Naive thymus-derived CD4-positive, alpha-beta T cell (primary cell): ENCODE measurements at regions not wholly inside any gene's neighbourhood (a gene's known extent, or its start where the extent isn't known, plus 50 kb on each side); places are given as distances from the start of the nearest gene placed in this dataset.

ENCODE experiments used
- ATAC-seq: fragments of 150-1000 bp; cut with Tn5 transposase; 2 replicates; pipeline ENCODE4 v1.10.0; 2021; ENCODE audit warnings: mild to moderate bottlenecking, moderate library complexity
- CTCF ChIA-PET: fragments of 350-600 bp; sonication (Branson Sonifier 250); formaldehyde crosslinking; loops from one replicate; lab custom pipeline; 2021; ENCODE audit warnings: antibody characterized with exemption; lab: Charles Lee
- POLR2A ChIA-PET: fragments of 350-600 bp; sonication (Branson Sonifier 250); formaldehyde crosslinking; loops from one replicate; lab custom pipeline; 2021; ENCODE audit warnings: antibody characterized with exemption, inconsistent platforms; lab: Charles Lee
- DNase-seq, 9 donors: peaks; one replicate each; pipeline versions ENCODE4 v3.0.0 to v3.0.0-alpha.2; 2020 to 2022; ENCODE audit warnings: mixed read lengths in 1 of 9
- H3K27ac ChIP-seq: one replicate; pipeline ENCODE4 v1.7.0; 2013; ENCODE audit warnings: mild to moderate bottlenecking, low read depth, low read length, moderate library complexity
- H3K27me3 ChIP-seq, 2 donors: one replicate each; pipeline ENCODE4 v1.7.0; 2013; ENCODE audit warnings: low read length in 2 of 2, mild to moderate bottlenecking in 2 of 2, moderate library complexity in 2 of 2; ENCODE audit not compliant: control insufficient read depth in 2 of 2, insufficient read depth in 2 of 2
- H3K36me3 ChIP-seq, 3 experiments: 1 replicate in 2 of 3; 2 replicates in 1 of 3; pipeline ENCODE4 v1.7.0; 2013; ENCODE audit warnings: low read length in 3 of 3, mild to moderate bottlenecking in 3 of 3, moderate library complexity in 1 of 3; ENCODE audit not compliant: insufficient read depth in 3 of 3, control insufficient read depth in 2 of 3
- H3K4me1 ChIP-seq, 2 donors: one replicate each; pipeline ENCODE4 v1.7.0; 2013; ENCODE audit warnings: low read length in 2 of 2, mild to moderate bottlenecking in 2 of 2, moderate library complexity in 1 of 2; ENCODE audit not compliant: control insufficient read depth in 2 of 2, insufficient read depth in 2 of 2
- H3K4me3 ChIP-seq: 2 replicates; pipeline ENCODE4 v1.7.0; 2013; ENCODE audit warnings: mild to moderate bottlenecking, low read length
- H3K9me3 ChIP-seq, 3 experiments: 1 replicate in 2 of 3; 2 replicates in 1 of 3; pipeline ENCODE4 v1.7.0; 2013; ENCODE audit warnings: low read length in 3 of 3; ENCODE audit not compliant: control insufficient read depth in 2 of 3
- H3K27ac Mint-ChIP-seq, 9 donors: one replicate each; pipeline ENCODE4 v1.8.0; 2020 to 2022; ENCODE audit warnings: mixed read lengths in 9 of 9, mild to moderate bottlenecking in 8 of 9, moderate library complexity in 5 of 9, inconsistent platforms in 2 of 9
- H3K27me3 Mint-ChIP-seq, 5 donors: one replicate each; pipeline ENCODE4 v1.8.0; 2021 to 2022; ENCODE audit warnings: mixed read lengths in 5 of 5, mild to moderate bottlenecking in 1 of 5
- H3K36me3 Mint-ChIP-seq, 5 donors: one replicate each; pipeline ENCODE4 v1.8.0; 2020 to 2022; ENCODE audit warnings: mixed read lengths in 5 of 5, mild to moderate bottlenecking in 3 of 5, inconsistent platforms in 1 of 5
- H3K4me1 Mint-ChIP-seq, 7 donors: one replicate each; pipeline ENCODE4 v1.8.0; 2020 to 2022; ENCODE audit warnings: mixed read lengths in 7 of 7, mild to moderate bottlenecking in 3 of 7, inconsistent platforms in 1 of 7
- H3K4me3 Mint-ChIP-seq, 10 donors: one replicate each; pipeline ENCODE4 v1.8.0; 2020 to 2022; ENCODE audit warnings: mild to moderate bottlenecking in 10 of 10, mixed read lengths in 10 of 10, moderate library complexity in 6 of 10, inconsistent platforms in 2 of 10
- H3K9me3 Mint-ChIP-seq, 11 donors: one replicate each; pipeline ENCODE4 v1.8.0; 2020 to 2022; ENCODE audit warnings: mixed read lengths in 11 of 11, mild to moderate bottlenecking in 4 of 11, inconsistent platforms in 1 of 11, moderate library complexity in 1 of 11
- intact Hi-C, 2 donors: fragments of 100-400 bp; cut with micrococcal nuclease; formaldehyde crosslinking; loops; one replicate each; pipeline ENCODE4 v1.15.1; 2023

DNA sequence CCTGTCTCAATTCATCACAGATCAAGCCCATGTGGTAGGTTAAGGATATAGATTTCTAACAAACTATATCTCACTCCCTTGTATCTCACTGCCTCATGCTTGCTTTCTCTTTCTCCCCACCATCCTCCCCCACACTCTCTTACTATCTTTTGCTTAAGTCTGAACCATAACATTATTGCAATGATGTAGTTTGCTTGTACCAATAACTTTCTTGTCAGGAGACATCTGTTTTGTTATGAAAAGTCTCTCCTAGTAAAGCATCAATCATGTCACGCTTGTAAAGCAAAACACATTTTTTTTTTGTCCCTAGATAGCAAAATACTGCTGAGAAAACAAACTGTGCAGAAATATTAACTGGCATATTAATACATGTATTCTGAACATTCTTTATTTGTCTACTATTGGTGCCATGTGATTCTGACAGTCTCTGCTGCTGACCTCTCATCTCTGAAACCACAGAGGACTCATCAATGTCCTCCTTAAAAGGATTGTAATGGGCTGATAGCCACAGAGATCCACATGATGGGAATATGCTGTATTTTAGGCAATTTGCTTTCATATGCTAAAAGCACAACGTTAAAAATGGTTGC lies 217.5 kb downstream of the VEGFC start:
- ChIA-PET CTCF (no interaction called here), POLR2A (no interaction called here)
- no peak for DNase-seq
- intact Hi-C loops = no loop called here
- Histone ChIP-seq H3K4me1 (no peaks in the 10 kb centered on the region), H3K27ac (no peak overlapping the region), H3K27me3 (no peaks in the 10 kb centered on the region), H3K36me3 (no peaks in the 10 kb centered on the region), H3K9me3 (no peaks in the 10 kb centered on the region), H3K4me3 (no peak overlapping the region)
- H3K4me3 Mint-ChIP-seq = no peak overlapping the region
- no peak for ATAC-seq
- H3K36me3 Mint-ChIP-seq = no peaks in the 10 kb centered on the region
- no peak overlapping the region for H3K27ac Mint-ChIP-seq
- H3K4me1 Mint-ChIP-seq = no peaks in the 10 kb centered on the region
- peaks cover 0 to 15% (median 0%) of the 10 kb centered on the region in 11 donors for H3K9me3 Mint-ChIP-seq
- H3K27me3 Mint-ChIP-seq = no peaks in the 10 kb centered on the region

DNA sequence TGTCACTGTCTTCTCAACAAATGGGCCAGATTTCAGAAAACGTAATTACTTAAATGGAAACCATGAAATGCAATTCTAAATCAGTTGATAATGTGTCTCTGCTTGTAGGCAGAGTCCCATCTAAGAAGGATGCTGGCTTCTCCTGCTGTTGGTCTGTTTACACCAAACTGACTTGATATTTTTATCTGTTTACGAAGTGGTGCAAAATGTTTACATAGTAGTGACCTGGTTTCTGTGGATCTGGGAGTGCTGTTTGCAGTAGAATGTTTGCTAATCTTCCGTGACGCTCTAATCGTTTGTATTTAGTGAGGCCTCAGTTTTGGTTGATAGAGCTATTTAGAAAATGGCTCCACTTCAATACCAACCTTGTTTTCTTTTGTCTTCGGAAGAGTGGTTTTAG lies 213.5 kb downstream of the VEGFC start:
- Histone ChIP-seq H3K4me3 (no peak overlapping the region), H3K4me1 (no peaks in the 10 kb centered on the region), H3K27me3 (no peaks in the 10 kb centered on the region), H3K27ac (no peak overlapping the region), H3K36me3 (no peaks in the 10 kb centered on the region), H3K9me3 (no peaks in the 10 kb centered on the region)
- no peaks in the 10 kb centered on the region for H3K4me1 Mint-ChIP-seq
- CTCF ChIA-PET = no interaction called here
- H3K9me3 Mint-ChIP-seq = peaks cover 0 to 15% (median 0%) of the 10 kb centered on the region in 11 donors
- intact Hi-C loops = no loop called here
- ATAC-seq = no peak
- POLR2A ChIA-PET = no interaction called here
- H3K36me3 Mint-ChIP-seq = no peaks in the 10 kb centered on the region
- H3K4me3 Mint-ChIP-seq = no peak overlapping the region
- H3K27ac Mint-ChIP-seq = no peak overlapping the region
- no peaks in the 10 kb centered on the region for H3K27me3 Mint-ChIP-seq
- DNase-seq = no peak

DNA sequence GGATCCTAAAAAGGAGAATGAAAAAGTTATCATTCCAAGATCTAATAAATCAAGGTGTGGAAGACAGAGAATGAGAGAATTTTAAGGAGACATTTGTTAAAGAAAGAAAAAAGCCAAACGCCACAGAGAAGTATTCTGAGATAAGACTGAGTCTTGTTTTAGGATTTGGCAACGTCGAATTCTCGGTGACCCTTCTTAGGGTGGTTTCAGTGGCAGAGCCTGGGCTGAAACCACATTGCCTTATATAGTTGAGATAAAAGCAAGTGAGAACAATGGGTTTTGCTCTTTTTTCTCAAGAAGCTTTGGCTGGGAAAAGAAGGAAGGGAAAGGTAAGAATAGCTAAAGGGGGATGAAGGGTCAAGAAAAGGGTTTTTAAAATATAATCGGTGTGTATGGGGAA lies 209.4 kb downstream of the VEGFC start:
- no peaks in the 10 kb centered on the region for H3K4me1 ChIP-seq
- no peak overlapping the region for H3K4me3 ChIP-seq

DNA sequence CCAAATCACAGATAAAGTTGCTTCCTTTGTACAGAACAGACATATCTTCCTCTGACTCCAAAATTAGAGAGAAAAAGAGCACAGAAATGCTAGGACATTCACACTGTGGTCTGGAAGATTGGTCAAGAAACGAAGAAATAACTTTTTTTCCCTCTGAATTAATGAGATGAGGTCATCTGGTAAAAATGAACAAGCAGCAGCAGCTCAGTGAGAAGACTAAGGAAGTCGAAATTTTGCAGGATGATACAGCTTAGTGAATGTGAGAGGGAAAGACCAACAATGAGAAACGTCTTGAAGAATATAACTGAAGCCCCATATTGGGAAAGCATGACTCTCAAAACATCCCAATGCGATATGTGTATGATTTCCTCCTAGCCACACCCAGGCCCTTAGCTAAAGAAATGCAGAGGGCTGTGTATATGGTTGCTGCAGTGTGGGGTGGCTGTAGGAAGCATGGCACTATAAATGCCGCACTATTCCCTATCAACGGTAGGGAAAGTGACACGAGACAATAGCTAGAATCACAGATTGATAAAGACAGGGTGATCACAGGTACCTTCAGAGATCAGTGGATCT lies 208.6 kb downstream of the VEGFC start:
- H3K4me3 Mint-ChIP-seq = no peak overlapping the region
- Histone ChIP-seq H3K27ac (no peak overlapping the region), H3K4me1 (no peaks in the 10 kb centered on the region), H3K27me3 (no peaks in the 10 kb centered on the region), H3K36me3 (no peaks in the 10 kb centered on the region), H3K4me3 (no peak overlapping the region), H3K9me3 (no peaks in the 10 kb centered on the region)
- H3K9me3 Mint-ChIP-seq = peaks cover 0 to 27% (median 2%) of the 10 kb centered on the region in 11 donors
- ChIA-PET POLR2A (no interaction called here), CTCF (no interaction called here)
- no peaks in the 10 kb centered on the region for H3K4me1 Mint-ChIP-seq
- H3K36me3 Mint-ChIP-seq = no peaks in the 10 kb centered on the region
- ATAC-seq (no peak), DNase-seq (no peak)
- intact Hi-C loops = no loop called here
- no peak overlapping the region for H3K27ac Mint-ChIP-seq
- no peaks in the 10 kb centered on the region for H3K27me3 Mint-ChIP-seq

More for the DNA sequence above, 209.4 kb downstream of the VEGFC start:
- ChIA-PET CTCF (no interaction called here), POLR2A (no interaction called here)
- H3K4me3 Mint-ChIP-seq = no peak overlapping the region
- Histone ChIP-seq H3K9me3 (no peaks in the 10 kb centered on the region), H3K27me3 (no peaks in the 10 kb centered on the region), H3K27ac (no peak overlapping the region), H3K36me3 (no peaks in the 10 kb centered on the region)
- intact Hi-C loops = no loop called here
- peaks cover 0 to 20% (median 0%) of the 10 kb centered on the region in 11 donors for H3K9me3 Mint-ChIP-seq
- no peak overlapping the region for H3K27ac Mint-ChIP-seq
- ATAC-seq (no peak), DNase-seq (no peak)
- H3K27me3 Mint-ChIP-seq = no peaks in the 10 kb centered on the region
- no peaks in the 10 kb centered on the region for H3K36me3 Mint-ChIP-seq
- no peaks in the 10 kb centered on the region for H3K4me1 Mint-ChIP-seq

DNA sequence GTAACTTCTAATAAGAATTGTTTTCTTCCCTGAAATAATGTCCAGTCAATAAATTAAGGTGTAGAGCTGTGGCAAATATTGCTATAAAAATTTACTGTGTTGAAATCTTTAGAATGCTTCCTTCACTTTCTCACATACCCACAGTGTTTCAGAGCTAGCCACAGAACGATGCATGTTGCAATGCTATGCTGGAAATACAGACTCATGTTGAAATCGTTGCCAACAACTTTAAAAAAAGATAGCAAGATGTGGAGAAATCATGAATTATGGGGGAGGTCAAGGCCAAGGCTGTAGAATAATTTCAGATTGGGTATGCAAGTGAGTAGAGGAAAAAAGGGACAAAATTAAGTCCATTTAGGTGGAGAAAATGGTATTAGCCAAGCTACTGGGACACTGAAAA lies 204.8 kb downstream of the VEGFC start:
- H3K27ac Mint-ChIP-seq = no peak overlapping the region
- ChIA-PET POLR2A (no interaction called here), CTCF (no interaction called here)
- Histone ChIP-seq H3K27ac (no peak overlapping the region), H3K4me1 (no peaks in the 10 kb centered on the region), H3K36me3 (no peaks in the 10 kb centered on the region), H3K9me3 (no peaks in the 10 kb centered on the region), H3K27me3 (no peaks in the 10 kb centered on the region), H3K4me3 (no peak overlapping the region)
- no peaks in the 10 kb centered on the region for H3K36me3 Mint-ChIP-seq
- no peaks in the 10 kb centered on the region for H3K27me3 Mint-ChIP-seq
- H3K9me3 Mint-ChIP-seq = peaks cover 0 to 24% (median 3%) of the 10 kb centered on the region in 11 donors
- no peak overlapping the region for H3K4me3 Mint-ChIP-seq
- ATAC-seq = no peak
- no peaks in the 10 kb centered on the region for H3K4me1 Mint-ChIP-seq
- no peak for DNase-seq
- intact Hi-C loops = no loop called here

DNA sequence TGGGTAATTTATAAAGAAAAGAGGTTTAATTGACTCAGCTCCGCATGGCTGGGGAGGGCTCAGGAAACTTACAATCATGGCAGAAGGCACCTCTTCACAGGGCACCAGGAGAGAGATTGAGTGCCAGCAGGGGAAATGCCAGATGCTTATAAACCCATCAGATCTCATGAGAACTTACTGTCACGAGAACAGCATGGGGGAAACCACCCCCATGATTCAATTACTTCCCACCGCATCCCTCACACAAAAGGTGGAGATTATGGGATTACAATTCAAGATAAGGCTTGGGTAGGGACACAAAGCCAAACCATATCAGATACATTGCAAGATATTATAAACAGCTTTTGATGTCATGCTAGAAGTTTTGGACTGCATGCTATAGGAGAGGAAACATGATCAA lies 204.3 kb downstream of the VEGFC start:
- no peak for DNase-seq

DNA sequence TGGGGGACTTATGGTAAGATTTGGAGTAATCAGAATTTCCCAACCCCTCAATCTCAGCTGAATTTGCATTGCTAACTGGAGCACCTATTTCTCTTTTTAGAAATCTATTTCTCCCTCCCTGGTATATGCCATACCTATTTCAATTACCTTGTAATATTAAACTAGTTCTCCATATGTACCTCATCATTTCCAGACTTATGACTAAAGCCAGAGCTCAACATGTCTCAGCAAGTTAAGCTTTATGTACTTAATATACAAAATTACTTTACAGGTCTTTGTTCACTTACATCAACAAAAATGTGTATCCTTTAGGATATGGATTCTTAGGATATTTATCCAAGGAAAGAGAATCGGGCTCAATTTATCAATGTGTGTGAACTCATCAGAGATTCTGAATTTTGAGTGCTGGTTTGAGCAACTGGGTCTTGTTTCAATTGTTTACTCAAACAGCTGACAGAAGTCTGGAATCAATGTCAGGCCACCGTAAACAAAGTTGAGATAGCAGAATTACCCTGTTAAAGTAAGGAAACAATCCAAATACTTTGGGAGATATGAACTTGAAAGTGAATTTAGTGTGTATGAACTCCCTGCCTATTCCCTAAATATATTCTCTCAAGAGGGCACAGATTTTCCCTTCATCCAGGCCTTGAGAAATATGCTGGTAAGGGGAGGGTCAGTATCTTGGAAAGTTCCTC lies 199.6 kb downstream of the VEGFC start:
- no peak for DNase-seq
- Mint-ChIP-seq H3K36me3 (no peaks in the 10 kb centered on the region), H3K4me3 (no peak overlapping the region), H3K4me1 (no peaks in the 10 kb centered on the region), H3K27ac (no peak overlapping the region), H3K9me3 (peaks cover 0 to 17% (median 1%) of the 10 kb centered on the region in 11 donors), H3K27me3 (no peaks in the 10 kb centered on the region)
- intact Hi-C loops = no loop called here
- H3K4me1 ChIP-seq = no peaks in the 10 kb centered on the region
- POLR2A ChIA-PET = no interaction called here
- H3K4me3 ChIP-seq = no peak overlapping the region
- no peak overlapping the region for H3K27ac ChIP-seq
- CTCF ChIA-PET = no interaction called here
- ATAC-seq = no peak
- no peaks in the 10 kb centered on the region for H3K36me3 ChIP-seq
- H3K27me3 ChIP-seq = no peaks in the 10 kb centered on the region
- H3K9me3 ChIP-seq = no peaks in the 10 kb centered on the region

More for the DNA sequence above, 204.3 kb downstream of the VEGFC start:
- H3K27ac Mint-ChIP-seq = no peak overlapping the region
- H3K4me3 Mint-ChIP-seq = no peak overlapping the region
- H3K9me3 ChIP-seq = no peaks in the 10 kb centered on the region
- ChIA-PET POLR2A (no interaction called here), CTCF (no interaction called here)
- no peaks in the 10 kb centered on the region for H3K4me1 ChIP-seq
- peaks cover 0 to 20% (median 3%) of the 10 kb centered on the region in 11 donors for H3K9me3 Mint-ChIP-seq
- H3K4me3 ChIP-seq = no peak overlapping the region
- no peaks in the 10 kb centered on the region for H3K36me3 Mint-ChIP-seq
- ATAC-seq = no peak
- intact Hi-C loops = no loop called here
- no peaks in the 10 kb centered on the region for H3K27me3 ChIP-seq
- H3K36me3 ChIP-seq = no peaks in the 10 kb centered on the region
- no peaks in the 10 kb centered on the region for H3K27me3 Mint-ChIP-seq
- no peak overlapping the region for H3K27ac ChIP-seq
- no peaks in the 10 kb centered on the region for H3K4me1 Mint-ChIP-seq
